Stimulated activated CD8-positive, alpha-beta memory T cell treated with anti-CD3 and anti-CD28 coated beads, Interleukin-4, amount 100 ng/mL, for 48 hours (primary cell): ENCODE measurements at regions not wholly inside any gene's neighbourhood (a gene's known extent, or its start where the extent isn't known, plus 50 kb on each side); places are given as distances from the start of the nearest gene placed in this dataset.
"Not testable (repeated sequence)": the region's sequence is repeated elsewhere in the genome, so short reads cannot be mapped to it uniquely, and the experiment has no call there.

Experiments used
- DNase-seq: peaks from one replicate; pipeline ENCODE4 v3.0.0-alpha.2; 2020

- not testable (repeated sequence) for DNase-seq
These were observed 53.4 kb downstream of the AHSP start for GRCh38 chr16:31581065-31581464.

DNA sequence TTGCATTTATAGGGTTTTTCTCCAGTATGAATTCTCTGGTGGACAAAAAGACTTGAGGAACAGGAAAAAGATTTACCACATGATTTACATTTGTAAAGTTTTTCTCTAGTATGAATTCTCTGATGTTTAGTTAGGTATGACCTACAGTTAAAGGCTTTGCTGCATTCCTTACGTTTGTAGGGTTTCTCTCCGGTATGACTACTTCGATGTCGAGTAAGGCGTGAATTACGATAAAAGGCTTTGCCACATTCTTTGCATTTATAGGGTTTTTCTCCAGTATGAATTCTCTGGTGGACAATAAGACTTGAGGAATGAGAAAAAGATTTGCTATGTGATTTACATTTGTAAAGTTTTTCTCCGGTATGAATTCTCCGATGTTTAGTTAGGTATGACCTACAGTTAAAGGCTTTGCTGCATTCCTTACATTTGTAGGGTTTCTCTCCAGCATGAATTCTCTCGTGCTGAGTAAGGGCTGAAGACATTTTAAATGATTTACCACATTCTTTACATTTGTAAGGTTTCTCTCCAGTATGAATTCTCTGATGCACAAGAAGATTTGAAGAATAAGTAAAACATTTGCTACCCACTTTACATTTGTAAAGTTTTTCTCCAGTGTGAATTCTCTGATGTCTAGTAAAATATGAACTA, 74.2 kb downstream of the AHSP start:
- DNase-seq: not testable (repeated sequence)

DNA sequence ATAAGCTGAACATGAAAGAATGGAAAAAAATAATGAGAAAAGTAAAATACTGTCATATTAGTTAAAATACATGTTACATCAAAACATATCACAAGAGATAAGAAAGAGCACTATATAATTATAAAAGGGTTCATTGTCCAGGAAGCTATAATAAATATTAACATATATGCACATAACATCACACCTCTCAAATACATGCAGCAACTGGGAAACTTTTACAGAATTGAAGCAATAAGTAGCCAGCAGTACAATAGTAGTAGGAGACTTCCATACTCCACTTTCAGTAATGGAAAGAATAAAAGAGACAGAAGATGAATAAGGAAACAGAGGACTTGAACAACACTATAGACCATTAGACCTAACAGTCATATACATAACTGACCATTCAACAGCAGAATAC, 90.4 kb downstream of the AHSP start:
- no peak for DNase-seq

GRCh38 chr16:31636433-31636832, 108.7 kb downstream of the AHSP start:
- DNase-seq: no peak

- no peak for DNase-seq
These were observed 113.6 kb downstream of the AHSP start for GRCh38 chr16:31641279-31641678.

DNA sequence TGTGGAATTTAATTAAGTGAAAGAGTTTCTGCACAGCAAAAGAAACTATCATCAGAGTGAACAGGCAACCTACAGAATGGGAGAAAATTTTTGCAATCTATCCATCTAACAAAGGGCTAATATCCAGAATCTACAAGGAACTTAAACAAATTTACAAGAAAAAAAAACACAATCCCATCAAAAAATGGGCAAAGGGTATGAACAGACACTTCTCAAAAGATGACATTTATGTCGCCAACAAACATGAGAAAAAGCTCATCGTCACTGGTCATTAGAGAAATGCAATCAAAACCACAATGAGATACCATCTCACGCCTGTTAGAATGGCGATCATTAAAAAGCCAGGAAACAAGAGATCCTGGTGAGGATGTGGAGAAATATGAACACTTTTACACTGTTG, 128.0 kb downstream of the AHSP start:
- DNase-seq: not testable (repeated sequence)

DNA sequence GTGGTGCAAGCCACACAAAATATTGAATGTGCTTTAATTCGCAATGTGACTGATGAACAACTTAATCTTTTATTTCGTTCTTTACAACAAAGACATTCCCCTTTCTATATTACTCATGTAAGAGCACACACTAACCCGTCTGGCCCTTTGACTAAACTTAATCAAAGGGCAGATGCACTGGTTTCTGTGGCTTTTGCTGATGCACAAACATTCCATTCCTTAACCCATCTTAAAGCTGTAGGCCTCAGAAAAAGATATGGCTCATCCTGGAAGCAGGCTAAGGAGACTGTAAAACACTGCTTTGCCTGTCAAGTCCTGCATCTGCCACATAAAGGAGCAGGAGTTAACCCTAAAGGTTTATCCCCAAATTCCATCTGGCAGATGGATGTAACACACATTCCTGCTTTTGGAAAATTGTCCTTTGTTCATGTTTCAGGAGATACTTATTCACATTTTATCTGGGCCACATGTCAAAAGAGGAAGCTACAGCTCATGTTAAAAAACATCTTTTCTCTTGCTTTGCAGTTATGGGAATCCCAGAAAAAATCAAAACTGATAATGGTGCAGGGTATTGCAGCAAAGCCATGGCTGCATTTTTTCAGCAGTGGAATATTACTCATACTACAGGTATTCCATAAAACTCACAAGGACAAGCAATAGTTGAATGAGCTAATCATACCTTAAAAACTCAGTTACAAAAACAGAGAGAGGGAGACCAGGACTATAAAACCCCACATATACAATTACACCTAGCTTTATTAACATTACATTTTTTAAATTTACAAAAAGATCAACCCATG, 137.2 kb downstream of the AHSP start:
- DNase-seq: no peak

- DNase-seq: no peak
These were observed 147.0 kb downstream of the AHSP start for GRCh38 chr16:31674686-31675085.

- DNase-seq: no peak
These were observed 149.0 kb downstream of the AHSP start for GRCh38 chr16:31676731-31677130.

DNA sequence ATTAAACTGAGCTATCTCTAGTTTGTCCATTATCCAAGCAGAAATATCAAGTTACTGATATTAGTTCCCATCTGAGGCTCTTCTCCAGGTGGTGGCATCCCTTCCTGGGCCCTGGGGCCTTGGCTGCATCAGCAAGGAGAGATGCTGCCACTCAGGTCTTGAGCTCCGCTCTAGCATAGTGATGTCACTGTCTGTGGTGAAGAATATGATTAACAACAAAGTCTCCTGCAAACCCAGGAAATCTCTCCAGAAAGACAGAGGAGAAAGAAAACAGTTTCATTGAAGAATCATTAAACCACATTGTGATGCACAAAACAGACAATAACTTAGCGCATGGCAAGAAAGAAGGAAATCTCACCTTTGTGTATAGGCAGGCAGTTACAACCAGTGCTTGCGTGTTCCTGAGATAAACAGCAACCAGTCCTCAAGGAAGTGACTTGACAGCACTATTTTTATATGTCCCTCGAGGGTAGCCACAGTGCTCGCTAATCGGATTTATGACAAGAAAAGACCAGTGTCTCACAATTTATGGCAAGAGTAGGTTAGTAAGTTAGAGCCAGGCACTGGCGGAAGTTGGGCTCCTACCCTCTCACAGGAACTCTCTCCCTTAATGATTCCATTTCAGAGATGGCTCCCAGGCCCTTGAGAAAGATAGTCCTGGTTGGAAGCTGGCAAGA, 151.1 kb downstream of the AHSP start:
- DNase-seq: no peak

DNA sequence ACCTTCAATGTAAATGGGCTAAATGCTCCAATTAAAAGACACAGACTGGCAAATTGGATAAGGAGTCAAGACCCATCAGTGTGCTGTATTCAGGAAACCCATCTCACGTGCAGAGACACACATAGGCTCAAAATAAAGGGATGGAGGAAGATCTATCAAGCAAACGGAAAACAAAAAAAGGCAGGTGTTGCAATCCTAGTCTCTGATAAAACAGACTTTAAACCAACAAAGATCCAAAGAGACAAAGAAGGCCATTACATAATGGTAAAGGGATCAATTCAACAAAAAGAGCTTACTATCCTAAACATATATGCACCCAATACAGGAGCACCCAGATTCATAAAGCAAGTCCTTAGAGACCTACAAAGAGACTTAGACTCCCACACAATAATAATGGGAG, 161.6 kb downstream of the AHSP start:
- not testable (repeated sequence) for DNase-seq

- DNase-seq: not testable (repeated sequence)
These were observed 164.6 kb downstream of the AHSP start for GRCh38 chr16:31692338-31692737.

GRCh38 chr16:31693733-31694132, 166.0 kb downstream of the AHSP start:
- no peak for DNase-seq

GRCh38 chr16:31694461-31694860, 166.8 kb downstream of the AHSP start:
- DNase-seq: no peak

- no peak for DNase-seq
These were observed 168.0 kb downstream of the AHSP start for GRCh38 chr16:31695667-31696066.

- DNase-seq: no peak
These were observed 169.5 kb downstream of the AHSP start for GRCh38 chr16:31696968-31697743.

- DNase-seq: no peak
These were observed 170.0 kb downstream of the AHSP start for GRCh38 chr16:31697744-31698125.

GRCh38 chr16:31698901-31699300, 171.2 kb downstream of the AHSP start:
- no peak for DNase-seq

- DNase-seq: no peak
These were observed 171.9 kb downstream of the AHSP start for GRCh38 chr16:31699601-31700000.

DNA sequence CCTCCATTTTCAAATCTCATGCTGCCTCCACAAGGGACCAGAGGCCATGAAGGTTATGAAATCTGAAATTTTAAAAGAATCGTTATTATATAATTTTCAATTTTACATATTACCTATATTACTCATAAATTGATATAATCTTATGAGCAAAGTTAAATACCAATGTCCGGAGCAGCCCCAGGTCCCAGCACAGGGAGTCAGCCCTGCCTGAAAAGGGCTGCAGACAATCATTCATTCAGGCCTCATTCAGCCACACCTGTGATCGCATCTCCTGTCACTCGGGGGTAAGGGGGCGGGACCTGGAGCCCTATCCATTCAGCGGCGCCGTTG, 172.5 kb downstream of the AHSP start:
- DNase-seq: no peak

GRCh38 chr16:31700530-31701388, 172.8 kb upstream of the ZNF267 start:
- peak; percentile 92 for DNase-seq

DNA sequence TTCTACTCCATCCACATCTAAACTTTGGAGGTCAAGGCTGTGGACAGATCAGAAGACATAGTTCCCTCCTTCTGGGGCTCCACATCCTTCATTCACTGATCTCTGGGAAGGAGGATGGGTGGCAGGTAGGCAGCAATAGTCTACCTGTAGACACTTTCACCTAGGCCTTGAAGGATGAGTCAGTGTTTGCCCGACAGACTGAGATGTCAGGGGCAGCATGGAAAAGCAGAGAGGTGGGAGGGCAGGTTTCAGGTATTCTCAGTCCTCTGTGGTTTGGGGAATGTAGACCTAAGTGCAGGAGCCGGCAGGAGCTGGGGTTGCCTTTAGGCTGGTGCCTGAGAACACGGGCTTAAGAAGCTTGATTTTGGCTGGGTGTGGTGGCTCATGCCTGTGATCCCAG, 171.9 kb upstream of the ZNF267 start:
- no peak for DNase-seq
